Central memory CD8-positive, alpha-beta T cell (primary cell): ENCODE measurements at regions not wholly inside any gene's neighbourhood (a gene's known extent, or its start where the extent isn't known, plus 50 kb on each side); places are given as distances from the start of the nearest gene placed in this dataset.

ENCODE experiments used
- ATAC-seq: fragments of 150-1000 bp; cut with Tn5 transposase; replicated peaks from 2 replicates; pipeline ENCODE4 v1.10.0; 2022; ENCODE audit warnings: mild to moderate bottlenecking, moderate FRiP score, moderate number of reproducible peaks; ENCODE audit not compliant: poor library complexity, severe bottlenecking; ENCODE audit errors: extremely low read depth
- DNase-seq, 2 donors: peaks; one replicate each; pipeline ENCODE4 v3.0.0; 2021; ENCODE audit warnings: low spot score in 2 of 2
- H3K27ac Mint-ChIP-seq: one replicate; pipeline ENCODE4 v1.8.0; 2022; ENCODE audit warnings: low read depth, mild to moderate bottlenecking, moderate library complexity, mixed read lengths
- H3K27me3 Mint-ChIP-seq: one replicate; pipeline ENCODE4 v1.8.0; 2022; ENCODE audit warnings: mixed read lengths
- H3K36me3 Mint-ChIP-seq: one replicate; pipeline ENCODE4 v1.8.0; 2022; ENCODE audit warnings: mild to moderate bottlenecking, moderate library complexity, mixed read lengths; ENCODE audit not compliant: insufficient read depth
- H3K4me1 Mint-ChIP-seq: one replicate; pipeline ENCODE4 v1.8.0; 2022; ENCODE audit warnings: mixed read lengths
- H3K4me3 Mint-ChIP-seq: one replicate; pipeline ENCODE4 v1.8.0; 2022; ENCODE audit warnings: mild to moderate bottlenecking, moderate library complexity, mixed read lengths
- H3K9me3 Mint-ChIP-seq: one replicate; pipeline ENCODE4 v1.8.0; 2022; ENCODE audit warnings: mixed read lengths

GRCh38 chr5:2049876-2050275, 167.2 kb upstream of the IRX4 start:
- no peak overlapping the region for H3K27ac Mint-ChIP-seq
- no peak overlapping the region for H3K4me3 Mint-ChIP-seq
- no peak for DNase-seq
- no peaks in the 10 kb centered on the region for H3K36me3 Mint-ChIP-seq
- peaks cover 74% of the 10 kb centered on the region for H3K27me3 Mint-ChIP-seq
- H3K4me1 Mint-ChIP-seq = no peaks in the 10 kb centered on the region
- H3K9me3 Mint-ChIP-seq = peaks cover 10% of the 10 kb centered on the region
- no peak for ATAC-seq

GRCh38 chr5:2048664-2049063, 165.9 kb upstream of the IRX4 start:
- no peak overlapping the region for H3K4me3 Mint-ChIP-seq
- no peaks in the 10 kb centered on the region for H3K4me1 Mint-ChIP-seq
- DNase-seq (no peak), ATAC-seq (no peak)
- no peak overlapping the region for H3K27ac Mint-ChIP-seq
- no peaks in the 10 kb centered on the region for H3K36me3 Mint-ChIP-seq
- peaks cover 73% of the 10 kb centered on the region for H3K27me3 Mint-ChIP-seq
- peaks cover 10% of the 10 kb centered on the region for H3K9me3 Mint-ChIP-seq

- Mint-ChIP-seq H3K27ac (no peak overlapping the region), H3K27me3 (peaks cover 73% of the 10 kb centered on the region)
Measured at GRCh38 chr5:2047341-2047927, 164.7 kb upstream of the IRX4 start.

GRCh38 chr5:2044041-2044440, 161.3 kb upstream of the IRX4 start:
- ATAC-seq (no peak), DNase-seq (no peak)
- peaks cover 10% of the 10 kb centered on the region for H3K9me3 Mint-ChIP-seq
- no peaks in the 10 kb centered on the region for H3K4me1 Mint-ChIP-seq
- peaks cover 78% of the 10 kb centered on the region for H3K27me3 Mint-ChIP-seq
- H3K27ac Mint-ChIP-seq = no peak overlapping the region
- no peak overlapping the region for H3K4me3 Mint-ChIP-seq
- no peaks in the 10 kb centered on the region for H3K36me3 Mint-ChIP-seq

More at GRCh38 chr5:2047341-2047927, 164.7 kb upstream of the IRX4 start:
- DNase-seq (no peak), ATAC-seq (no peak)
- H3K4me3 Mint-ChIP-seq = no peak overlapping the region
- no peaks in the 10 kb centered on the region for H3K4me1 Mint-ChIP-seq
- peaks cover 10% of the 10 kb centered on the region for H3K9me3 Mint-ChIP-seq
- H3K36me3 Mint-ChIP-seq = no peaks in the 10 kb centered on the region

GRCh38 chr5:2039180-2039531, 156.4 kb upstream of the IRX4 start:
- peaks cover 67% of the 10 kb centered on the region for H3K27me3 Mint-ChIP-seq
- no peak for DNase-seq
- H3K36me3 Mint-ChIP-seq = no peaks in the 10 kb centered on the region
- no peaks in the 10 kb centered on the region for H3K4me1 Mint-ChIP-seq
- H3K9me3 Mint-ChIP-seq = no peaks in the 10 kb centered on the region
- no peak for ATAC-seq
- H3K4me3 Mint-ChIP-seq = peak overlapping the region; percentile 69
- H3K27ac Mint-ChIP-seq = no peak overlapping the region

GRCh38 chr5:2038321-2039179, 155.8 kb upstream of the IRX4 start:
- Mint-ChIP-seq H3K4me1 (no peaks in the 10 kb centered on the region), H3K36me3 (no peaks in the 10 kb centered on the region), H3K27ac (no peak overlapping the region), H3K9me3 (no peaks in the 10 kb centered on the region), H3K4me3 (peak overlapping the region; percentile 69), H3K27me3 (peaks cover 67% of the 10 kb centered on the region)
- ATAC-seq (peak; percentile 62), DNase-seq (peak; percentile 30 to 41)

GRCh38 chr5:2036885-2037284, 154.2 kb upstream of the IRX4 start:
- Mint-ChIP-seq H3K36me3 (no peaks in the 10 kb centered on the region), H3K27ac (no peak overlapping the region), H3K4me1 (no peaks in the 10 kb centered on the region), H3K27me3 (peaks cover 74% of the 10 kb centered on the region), H3K4me3 (no peak overlapping the region), H3K9me3 (no peaks in the 10 kb centered on the region)
- DNase-seq = no peak
- no peak for ATAC-seq

- H3K27me3 Mint-ChIP-seq = peaks cover 82% of the 10 kb centered on the region
- no peak overlapping the region for H3K4me3 Mint-ChIP-seq
- H3K4me1 Mint-ChIP-seq = no peaks in the 10 kb centered on the region
- H3K9me3 Mint-ChIP-seq = peaks cover 6% of the 10 kb centered on the region
- ATAC-seq (no peak), DNase-seq (no peak)
- H3K27ac Mint-ChIP-seq = no peak overlapping the region
- H3K36me3 Mint-ChIP-seq = no peaks in the 10 kb centered on the region
Measured at GRCh38 chr5:2032432-2032831, 149.7 kb upstream of the IRX4 start.

- no peaks in the 10 kb centered on the region for H3K36me3 Mint-ChIP-seq
- no peak overlapping the region for H3K4me3 Mint-ChIP-seq
- H3K9me3 Mint-ChIP-seq = peaks cover 6% of the 10 kb centered on the region
- no peak for ATAC-seq
- H3K27me3 Mint-ChIP-seq = peaks cover 74% of the 10 kb centered on the region
- no peak overlapping the region for H3K27ac Mint-ChIP-seq
- no peak for DNase-seq
- H3K4me1 Mint-ChIP-seq = no peaks in the 10 kb centered on the region
Measured at GRCh38 chr5:2031581-2031980, 148.9 kb upstream of the IRX4 start.

GRCh38 chr5:2030131-2030530, 147.4 kb upstream of the IRX4 start:
- Mint-ChIP-seq H3K4me1 (no peaks in the 10 kb centered on the region), H3K27me3 (peaks cover 77% of the 10 kb centered on the region), H3K9me3 (peaks cover 6% of the 10 kb centered on the region), H3K27ac (no peak overlapping the region), H3K4me3 (no peak overlapping the region), H3K36me3 (no peaks in the 10 kb centered on the region)
- ATAC-seq (no peak), DNase-seq (no peak)

- Mint-ChIP-seq H3K9me3 (peaks cover 6% of the 10 kb centered on the region), H3K4me1 (no peaks in the 10 kb centered on the region), H3K36me3 (no peaks in the 10 kb centered on the region), H3K27me3 (peaks cover 75% of the 10 kb centered on the region), H3K4me3 (no peak overlapping the region), H3K27ac (no peak overlapping the region)
- no peak for ATAC-seq
- no peak for DNase-seq
Measured at GRCh38 chr5:2029206-2029605, 146.5 kb upstream of the IRX4 start.

GRCh38 chr5:2027790-2028189, 145.1 kb upstream of the IRX4 start:
- Mint-ChIP-seq H3K27me3 (peaks cover 74% of the 10 kb centered on the region), H3K36me3 (no peaks in the 10 kb centered on the region)

GRCh38 chr5:2024986-2025721, 142.4 kb upstream of the IRX4 start:
- H3K4me1 Mint-ChIP-seq = no peaks in the 10 kb centered on the region
- no peak overlapping the region for H3K27ac Mint-ChIP-seq
- no peak overlapping the region for H3K4me3 Mint-ChIP-seq
- ATAC-seq = no peak
- H3K27me3 Mint-ChIP-seq = peaks cover 80% of the 10 kb centered on the region
- no peak for DNase-seq
- no peaks in the 10 kb centered on the region for H3K36me3 Mint-ChIP-seq
- H3K9me3 Mint-ChIP-seq = peaks cover 6% of the 10 kb centered on the region

More at GRCh38 chr5:2027790-2028189, 145.1 kb upstream of the IRX4 start:
- ATAC-seq = no peak
- DNase-seq = no peak
- Mint-ChIP-seq H3K9me3 (peaks cover 6% of the 10 kb centered on the region), H3K4me1 (no peaks in the 10 kb centered on the region), H3K27ac (no peak overlapping the region), H3K4me3 (no peak overlapping the region)
